CD4-positive, alpha-beta memory T cell (primary cell): ENCODE measurements at regions not wholly inside any gene's neighbourhood (a gene's known extent, or its start where the extent isn't known, plus 50 kb on each side); places are given as distances from the start of the nearest gene placed in this dataset.

ENCODE experiments used
- CTCF ChIA-PET: fragments of 350-600 bp; sonication (Branson Sonifier 250); formaldehyde crosslinking; loops from one replicate; lab custom pipeline; 2021; ENCODE audit warnings: inconsistent platforms; ENCODE audit not compliant: partially characterized antibody; lab: Charles Lee
- POLR2A ChIA-PET: fragments of 350-600 bp; sonication (Branson Sonifier 250); formaldehyde crosslinking; loops from one replicate; lab custom pipeline; 2021; ENCODE audit not compliant: partially characterized antibody; lab: Charles Lee
- DNase-seq, 5 donors: peaks; one replicate each; pipeline versions ENCODE4 v3.0.0 to v3.0.0-alpha.2; 2020 to 2022; ENCODE audit warnings: mixed read lengths in 1 of 5
- H3K27ac ChIP-seq: one replicate; pipeline ENCODE4 v1.7.0; 2013; ENCODE audit warnings: low read depth, low read length
- H3K27me3 ChIP-seq: 2 replicates; pipeline ENCODE4 v1.7.0; 2013; ENCODE audit warnings: mild to moderate bottlenecking, low read length, moderate library complexity; ENCODE audit not compliant: insufficient read depth
- H3K36me3 ChIP-seq: 2 replicates; pipeline ENCODE4 v1.7.0; 2013; ENCODE audit warnings: mild to moderate bottlenecking, low read length, moderate library complexity; ENCODE audit not compliant: insufficient read depth
- H3K4me1 ChIP-seq: 2 replicates; pipeline ENCODE4 v1.7.0; 2013; ENCODE audit warnings: mild to moderate bottlenecking, low read length, moderate library complexity; ENCODE audit not compliant: insufficient read depth
- H3K4me3 ChIP-seq, 2 donors: one replicate each; pipeline ENCODE4 v1.7.0; 2013; ENCODE audit warnings: low read length in 2 of 2, mild to moderate bottlenecking in 1 of 2
- H3K9me3 ChIP-seq, 2 donors: one replicate each; pipeline ENCODE4 v1.7.0; 2013; ENCODE audit warnings: low read length in 2 of 2, control low read depth in 1 of 2; ENCODE audit not compliant: control insufficient read depth in 1 of 2
- H3K27ac Mint-ChIP-seq, 7 donors: one replicate each; pipeline ENCODE4 v1.8.0; 2020 to 2021; ENCODE audit warnings: mixed read lengths in 7 of 7, mild to moderate bottlenecking in 6 of 7, inconsistent platforms in 3 of 7, moderate library complexity in 3 of 7
- H3K27me3 Mint-ChIP-seq, 2 donors: one replicate each; pipeline ENCODE4 v1.8.0; 2020 to 2021; ENCODE audit warnings: mixed read lengths in 2 of 2
- H3K36me3 Mint-ChIP-seq, 2 donors: one replicate each; pipeline ENCODE4 v1.8.0; 2020 to 2021; ENCODE audit warnings: mixed read lengths in 2 of 2, inconsistent platforms in 1 of 2, mild to moderate bottlenecking in 1 of 2
- H3K4me1 Mint-ChIP-seq, 4 donors: one replicate each; pipeline ENCODE4 v1.8.0; 2020 to 2021; ENCODE audit warnings: mixed read lengths in 4 of 4, mild to moderate bottlenecking in 1 of 4
- H3K4me3 Mint-ChIP-seq, 8 donors: one replicate each; pipeline ENCODE4 v1.8.0; 2020 to 2021; ENCODE audit warnings: mixed read lengths in 8 of 8, mild to moderate bottlenecking in 7 of 8, moderate library complexity in 6 of 8, inconsistent platforms in 3 of 8
- H3K9me3 Mint-ChIP-seq, 8 donors: one replicate each; pipeline ENCODE4 v1.8.0; 2020 to 2021; ENCODE audit warnings: mixed read lengths in 8 of 8, mild to moderate bottlenecking in 5 of 8, inconsistent platforms in 3 of 8, moderate library complexity in 1 of 8
- intact Hi-C: fragments of 100-400 bp; cut with micrococcal nuclease; formaldehyde crosslinking; loops from one replicate; pipeline ENCODE4 v1.15.1; 2023

- intact Hi-C loops, result no loop called here
- no peaks in the 10 kb centered on the region for H3K36me3 ChIP-seq
- H3K27me3 Mint-ChIP-seq, result no peaks in the 10 kb centered on the region
- H3K27ac Mint-ChIP-seq, result no peak overlapping the region
- H3K4me1 Mint-ChIP-seq, result no peaks in the 10 kb centered on the region
- no peak overlapping the region for H3K27ac ChIP-seq
- no peaks in the 10 kb centered on the region for H3K36me3 Mint-ChIP-seq
- H3K4me1 ChIP-seq, result no peaks in the 10 kb centered on the region
- peaks cover 0 to 2% (median 0%) of the 10 kb centered on the region in 8 donors for H3K9me3 Mint-ChIP-seq
- no peak for DNase-seq
- H3K27me3 ChIP-seq, result no peaks in the 10 kb centered on the region
- no peak overlapping the region for H3K4me3 Mint-ChIP-seq
- POLR2A ChIA-PET, result no interaction called here
- no peaks in the 10 kb centered on the region for H3K9me3 ChIP-seq
- CTCF ChIA-PET, result no interaction called here
- H3K4me3 ChIP-seq, result no peak overlapping the region
These were observed 239.2 kb upstream of the MIR17HG start for GRCh38 chr13:91108315-91108714.

GRCh38 chr13:91111476-91112200 is 235.8 kb upstream of the MIR17HG start:
- Histone ChIP-seq H3K27ac (no peak overlapping the region), H3K27me3 (no peaks in the 10 kb centered on the region), H3K4me3 (no peak overlapping the region), H3K36me3 (no peaks in the 10 kb centered on the region), H3K9me3 (no peaks in the 10 kb centered on the region), H3K4me1 (no peaks in the 10 kb centered on the region)
- CTCF ChIA-PET, result no interaction called here
- POLR2A ChIA-PET, result no interaction called here
- Mint-ChIP-seq H3K27me3 (peaks cover 0 to 2% of the 10 kb centered on the region in 2 donors), H3K4me1 (no peaks in the 10 kb centered on the region), H3K36me3 (no peaks in the 10 kb centered on the region), H3K4me3 (no peak overlapping the region), H3K9me3 (peaks cover 0 to 3% (median 0%) of the 10 kb centered on the region in 8 donors), H3K27ac (no peak overlapping the region)
- DNase-seq, result no peak
- intact Hi-C loops, result no loop called here

DNA sequence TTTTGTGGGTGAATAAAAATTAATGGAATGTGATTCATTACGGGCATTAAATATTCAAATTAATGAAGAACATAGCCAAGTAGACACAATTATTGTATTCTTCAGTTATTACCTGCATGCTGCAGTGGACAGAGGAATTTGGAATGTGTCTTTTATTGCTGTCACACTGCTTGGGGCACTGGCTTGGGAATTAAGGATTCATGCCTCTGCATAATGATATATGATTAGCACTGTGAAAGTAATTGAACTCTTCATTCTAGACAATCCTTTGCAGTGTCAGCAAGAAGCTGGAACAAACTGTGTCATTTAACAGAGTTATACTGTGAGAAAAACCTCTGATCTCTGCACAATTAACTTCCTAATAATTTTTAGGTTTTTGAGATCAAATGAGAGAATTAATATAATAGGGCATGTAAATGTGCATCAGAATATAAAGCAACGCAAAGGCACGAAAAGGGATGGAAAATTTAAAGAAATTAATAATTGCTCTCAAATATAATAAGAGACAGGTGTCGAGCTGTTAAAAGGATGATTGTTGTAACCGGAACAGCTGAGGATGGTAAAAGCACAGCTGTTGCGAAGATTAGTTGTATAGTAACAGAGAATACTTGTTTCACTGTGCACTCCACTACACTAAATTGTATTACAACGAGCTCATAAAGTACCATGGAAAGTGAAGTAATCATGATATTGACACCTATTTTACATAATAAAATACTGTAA is 235.1 kb upstream of the MIR17HG start:
- ChIA-PET CTCF (no interaction called here), POLR2A (no interaction called here)
- Histone ChIP-seq H3K27ac (no peak overlapping the region), H3K36me3 (no peaks in the 10 kb centered on the region), H3K27me3 (no peaks in the 10 kb centered on the region), H3K4me3 (no peak overlapping the region), H3K4me1 (no peaks in the 10 kb centered on the region), H3K9me3 (no peaks in the 10 kb centered on the region)
- H3K4me3 Mint-ChIP-seq, result no peak overlapping the region
- no peaks in the 10 kb centered on the region for H3K36me3 Mint-ChIP-seq
- H3K27me3 Mint-ChIP-seq, result peaks cover 0 to 2% of the 10 kb centered on the region in 2 donors
- DNase-seq, result no peak
- H3K9me3 Mint-ChIP-seq, result peaks cover 0 to 3% (median 0%) of the 10 kb centered on the region in 8 donors
- no peak overlapping the region for H3K27ac Mint-ChIP-seq
- intact Hi-C loops, result no loop called here
- no peaks in the 10 kb centered on the region for H3K4me1 Mint-ChIP-seq

DNA sequence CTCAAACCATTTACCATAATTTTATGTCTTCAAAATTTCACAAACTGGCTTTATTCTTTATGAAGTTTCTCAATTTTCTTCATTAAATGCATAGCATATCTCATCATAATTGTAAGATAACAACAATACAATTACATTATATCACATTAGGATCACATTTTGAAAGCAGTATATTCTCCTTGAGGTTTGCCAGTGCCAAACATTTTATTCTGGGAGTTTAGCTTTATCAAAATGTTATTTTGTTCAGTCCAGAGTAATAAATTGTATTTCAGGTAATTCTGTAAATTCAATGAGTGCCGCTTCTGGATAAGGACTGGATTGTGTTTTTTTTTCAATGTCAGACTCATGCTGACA is 234.6 kb upstream of the MIR17HG start:
- POLR2A ChIA-PET, result no interaction called here
- H3K4me3 Mint-ChIP-seq, result no peak overlapping the region
- DNase-seq, result no peak
- H3K27ac Mint-ChIP-seq, result no peak overlapping the region
- Histone ChIP-seq H3K27me3 (no peaks in the 10 kb centered on the region), H3K9me3 (no peaks in the 10 kb centered on the region), H3K36me3 (no peaks in the 10 kb centered on the region), H3K27ac (no peak overlapping the region), H3K4me1 (no peaks in the 10 kb centered on the region), H3K4me3 (no peak overlapping the region)
- intact Hi-C loops, result no loop called here
- H3K36me3 Mint-ChIP-seq, result no peaks in the 10 kb centered on the region
- H3K27me3 Mint-ChIP-seq, result peaks cover 0 to 4% of the 10 kb centered on the region in 2 donors
- CTCF ChIA-PET, result no interaction called here
- peaks cover 0 to 3% (median 0%) of the 10 kb centered on the region in 8 donors for H3K9me3 Mint-ChIP-seq
- no peaks in the 10 kb centered on the region for H3K4me1 Mint-ChIP-seq

DNA sequence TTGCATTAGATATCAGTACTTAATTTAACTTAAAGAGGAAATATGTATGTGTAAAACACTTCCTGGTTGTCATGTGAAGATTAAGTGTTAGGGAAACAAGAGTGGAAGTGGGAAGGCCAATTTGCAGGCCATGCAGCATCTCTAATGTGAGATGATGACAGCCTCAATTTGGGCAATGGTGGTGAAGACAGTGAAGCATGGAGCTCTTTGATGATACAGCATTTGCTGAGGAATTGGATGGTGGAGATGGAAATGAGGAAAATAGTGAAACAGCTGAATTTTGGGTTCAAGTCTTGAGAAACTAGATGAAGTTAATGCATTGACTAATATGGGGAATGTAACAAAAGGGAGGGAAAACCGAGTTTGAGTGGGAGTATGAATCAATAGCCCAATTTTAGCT is 231.7 kb upstream of the MIR17HG start:
- ChIA-PET CTCF (no interaction called here), POLR2A (no interaction called here)
- intact Hi-C loops, result no loop called here

DNA sequence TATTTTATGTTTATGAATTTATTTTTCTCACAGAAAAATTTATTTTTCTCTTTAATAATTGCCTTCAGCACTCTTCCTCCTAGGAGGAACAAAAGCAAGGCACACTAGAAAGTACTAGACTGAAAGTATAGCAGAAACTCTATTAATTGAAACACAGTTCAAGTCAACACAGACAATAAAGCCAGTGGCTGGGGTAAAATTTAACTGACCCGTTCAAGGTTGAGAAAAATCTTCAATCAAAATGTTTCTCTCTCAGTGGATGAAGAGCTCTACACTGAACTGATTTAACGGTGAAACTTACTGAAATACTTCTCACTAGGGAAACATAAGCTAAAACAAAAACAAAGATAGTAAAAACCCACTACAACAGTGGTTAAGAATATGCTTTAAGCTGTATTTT is 230.1 kb upstream of the MIR17HG start:
- no peaks in the 10 kb centered on the region for H3K36me3 ChIP-seq
- intact Hi-C loops, result no loop called here
- H3K4me3 Mint-ChIP-seq, result no peak overlapping the region
- no peaks in the 10 kb centered on the region for H3K4me1 Mint-ChIP-seq
- ChIA-PET CTCF (no interaction called here), POLR2A (no interaction called here)
- H3K36me3 Mint-ChIP-seq, result no peaks in the 10 kb centered on the region
- H3K27ac Mint-ChIP-seq, result no peak overlapping the region
- H3K4me3 ChIP-seq, result no peak overlapping the region
- H3K27me3 ChIP-seq, result no peaks in the 10 kb centered on the region
- peaks cover 0 to 4% of the 10 kb centered on the region in 2 donors for H3K27me3 Mint-ChIP-seq
- no peak for DNase-seq
- H3K9me3 Mint-ChIP-seq, result peaks cover 0 to 3% (median 0%) of the 10 kb centered on the region in 8 donors
- no peaks in the 10 kb centered on the region for H3K9me3 ChIP-seq
- H3K4me1 ChIP-seq, result no peaks in the 10 kb centered on the region
- no peak overlapping the region for H3K27ac ChIP-seq

More for the DNA sequence above, 231.7 kb upstream of the MIR17HG start:
- H3K9me3 ChIP-seq, result no peaks in the 10 kb centered on the region
- Mint-ChIP-seq H3K4me1 (no peaks in the 10 kb centered on the region), H3K4me3 (no peak overlapping the region), H3K27ac (no peak overlapping the region), H3K36me3 (no peaks in the 10 kb centered on the region), H3K27me3 (peaks cover 0 to 4% of the 10 kb centered on the region in 2 donors), H3K9me3 (peaks cover 0 to 3% (median 0%) of the 10 kb centered on the region in 8 donors)
- H3K27ac ChIP-seq, result no peak overlapping the region
- no peaks in the 10 kb centered on the region for H3K27me3 ChIP-seq
- no peak for DNase-seq
- no peaks in the 10 kb centered on the region for H3K36me3 ChIP-seq
- H3K4me3 ChIP-seq, result no peak overlapping the region
- H3K4me1 ChIP-seq, result no peaks in the 10 kb centered on the region

DNA sequence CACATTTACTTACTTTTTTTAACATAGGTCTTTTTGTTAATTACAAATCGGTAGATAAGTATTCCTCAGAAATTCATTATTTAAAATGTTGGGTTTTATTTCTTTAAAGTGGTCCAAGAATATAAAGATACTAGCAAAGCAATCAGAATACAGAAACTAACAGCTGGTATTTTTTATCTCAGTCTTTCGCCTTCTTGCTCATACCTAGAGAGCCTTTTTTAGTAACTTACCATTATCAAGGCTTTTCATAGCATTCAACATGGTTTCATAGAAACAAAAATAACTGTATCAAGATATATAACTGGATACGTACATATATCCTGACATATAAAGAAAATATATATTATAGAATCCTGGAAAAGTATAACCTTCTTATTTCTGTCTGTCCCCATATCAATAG is 227.8 kb upstream of the MIR17HG start:
- no peak overlapping the region for H3K4me3 Mint-ChIP-seq
- peaks cover 2 to 4% of the 10 kb centered on the region in 2 donors for H3K27me3 Mint-ChIP-seq
- H3K4me1 ChIP-seq, result no peaks in the 10 kb centered on the region
- ChIA-PET POLR2A (no interaction called here), CTCF (no interaction called here)
- H3K36me3 Mint-ChIP-seq, result no peaks in the 10 kb centered on the region
- DNase-seq, result no peak
- no peak overlapping the region for H3K4me3 ChIP-seq
- H3K9me3 ChIP-seq, result no peaks in the 10 kb centered on the region
- peaks cover 0 to 3% (median 0%) of the 10 kb centered on the region in 8 donors for H3K9me3 Mint-ChIP-seq
- intact Hi-C loops, result no loop called here
- no peaks in the 10 kb centered on the region for H3K27me3 ChIP-seq
- H3K27ac Mint-ChIP-seq, result no peak overlapping the region
- no peak overlapping the region for H3K27ac ChIP-seq
- no peaks in the 10 kb centered on the region for H3K36me3 ChIP-seq
- H3K4me1 Mint-ChIP-seq, result no peaks in the 10 kb centered on the region
